Neural progenitor cell (in vitro differentiated cells): ENCODE measurements at regions not wholly inside any gene's neighbourhood (a gene's known extent, or its start where the extent isn't known, plus 50 kb on each side); places are given as distances from the start of the nearest gene placed in this dataset.

Experiments
- CTCF ChIP-seq: fragments of 200-600 bp; sonication (generic); IDR thresholded peaks from 2 replicates; pipeline ENCODE4 v1.5.1; 2017; ENCODE audit warnings: antibody characterized with exemption, mild to moderate bottlenecking
- EZH2 ChIP-seq: fragments of 200-600 bp; sonication (generic); IDR thresholded peaks from 2 replicates; pipeline ENCODE4 v1.6.1; 2017; ENCODE audit warnings: antibody characterized with exemption, mild to moderate bottlenecking, moderate library complexity

- TF ChIP-seq CTCF: no peak
- no peak for TF ChIP-seq EZH2
Measured at GRCh38 chr9:91084896-91085516, 276.7 kb downstream of the AUH start.
